ENCODE measurements at regions not wholly inside any gene's neighbourhood (a gene's known extent, or its start where the extent isn't known, plus 50 kb on each side); places are given as distances from the start of the nearest gene placed in this dataset.

DNA sequence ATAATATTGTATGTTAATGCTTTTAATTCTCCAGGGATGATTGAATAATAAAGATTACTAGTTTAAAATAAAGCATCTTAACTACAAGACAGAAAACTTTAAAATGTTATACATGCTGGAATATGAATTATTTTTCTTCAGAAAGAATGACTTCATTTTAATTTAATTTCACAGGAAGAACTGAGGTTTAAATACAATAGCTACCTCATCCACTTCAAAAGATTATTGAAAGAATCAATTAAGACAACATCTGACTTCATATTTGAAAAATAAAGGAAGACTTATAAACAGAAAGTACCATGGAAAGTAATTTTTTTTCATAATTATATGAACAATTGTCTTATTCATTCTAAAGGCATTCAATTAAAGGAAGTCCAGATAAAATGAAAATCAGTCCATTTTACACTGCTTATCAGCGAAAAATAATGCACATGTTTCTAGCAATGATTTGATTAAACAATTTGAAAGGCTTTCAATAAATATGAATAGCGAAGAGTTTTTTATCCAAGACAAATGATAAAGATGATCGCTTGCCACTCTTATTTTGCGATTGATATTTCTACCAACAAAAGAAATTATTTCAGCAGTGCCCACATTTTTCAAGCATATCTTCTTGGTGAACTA lies 368.5 kb upstream of the OPRM1 start:
- no peaks in the 10 kb centered on the region for H3K27me3 ChIP-seq (ENCODE audit: control insufficient read depth, insufficient read depth, low read length)
- no peaks in the 10 kb centered on the region for H3K36me3 ChIP-seq (ENCODE audit: control insufficient read depth, insufficient read depth, low read length)
- H3K4me3 ChIP-seq (ENCODE audit: low read length): no peak overlapping the region
- H3K27ac ChIP-seq (ENCODE audit: low read depth, low read length): no peak overlapping the region
- H3K9ac ChIP-seq (ENCODE audit: low read length): no peak overlapping the region
- H3K4me1 ChIP-seq (ENCODE audit: control insufficient read depth, insufficient read depth, low read length): no peaks in the 10 kb centered on the region

- Histone ChIP-seq H3K9ac (ENCODE audit: low read length) (no peak overlapping the region), H3K27me3 (ENCODE audit: control insufficient read depth, insufficient read depth, low read length) (no peaks in the 10 kb centered on the region), H3K4me3 (ENCODE audit: low read length) (no peak overlapping the region), H3K27ac (ENCODE audit: low read depth, low read length) (no peak overlapping the region), H3K36me3 (ENCODE audit: control insufficient read depth, insufficient read depth, low read length) (no peaks in the 10 kb centered on the region), H3K4me1 (ENCODE audit: control insufficient read depth, insufficient read depth, low read length) (no peaks in the 10 kb centered on the region)
Measured at GRCh38 chr6:153668758-153669157, 370.3 kb upstream of the OPRM1 start.

DNA sequence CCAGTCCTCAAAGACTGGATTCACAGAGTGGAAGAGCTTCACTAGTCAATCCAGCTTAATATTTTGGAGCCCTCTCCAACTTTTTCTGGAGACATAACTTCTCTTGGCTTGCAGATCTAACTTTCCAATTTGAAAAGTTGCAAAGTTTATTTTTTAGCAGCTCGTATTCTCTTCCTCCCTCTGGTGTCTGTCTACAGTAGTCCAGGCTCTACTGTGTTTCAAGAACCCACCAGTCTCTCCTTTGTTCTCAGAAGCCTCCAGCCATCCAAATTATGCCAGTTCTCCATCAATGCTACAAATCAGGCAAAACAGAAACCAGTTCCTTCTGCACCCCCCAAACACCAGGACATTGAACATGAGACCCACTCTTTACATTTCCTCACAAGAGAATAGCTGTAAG lies 376.1 kb upstream of the OPRM1 start:
- H3K27me3 ChIP-seq (ENCODE audit: control insufficient read depth, insufficient read depth, low read length): no peaks in the 10 kb centered on the region
- H3K9ac ChIP-seq (ENCODE audit: low read length): no peak overlapping the region
- H3K36me3 ChIP-seq (ENCODE audit: control insufficient read depth, insufficient read depth, low read length): no peaks in the 10 kb centered on the region
- H3K4me3 ChIP-seq (ENCODE audit: low read length): no peak overlapping the region
- H3K27ac ChIP-seq (ENCODE audit: low read depth, low read length): no peak overlapping the region
- H3K4me1 ChIP-seq (ENCODE audit: control insufficient read depth, insufficient read depth, low read length): no peaks in the 10 kb centered on the region

DNA sequence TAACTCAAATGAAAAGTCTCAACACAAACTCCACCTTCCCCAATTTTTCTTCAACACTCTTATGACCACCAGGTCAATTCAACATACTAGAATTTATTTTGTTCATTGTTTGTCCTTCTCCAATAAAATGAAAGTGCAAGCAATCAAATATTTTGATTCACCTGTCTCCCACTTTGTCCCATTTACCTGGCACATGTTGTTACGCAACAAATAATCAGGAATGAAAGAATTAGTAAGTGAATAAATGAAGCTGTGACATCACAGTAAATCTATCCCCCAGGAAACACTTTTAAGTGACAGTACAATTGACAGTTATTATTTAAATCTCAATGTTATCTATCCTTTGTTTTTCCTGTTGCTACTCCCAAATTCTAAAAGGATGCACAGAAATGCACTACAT lies 393.7 kb upstream of the OPRM1 start:
- Histone ChIP-seq H3K36me3 (ENCODE audit: control insufficient read depth, insufficient read depth, low read length) (no peaks in the 10 kb centered on the region), H3K27ac (ENCODE audit: low read depth, low read length) (no peak overlapping the region), H3K4me3 (ENCODE audit: low read length) (no peak overlapping the region), H3K27me3 (ENCODE audit: control insufficient read depth, insufficient read depth, low read length) (no peaks in the 10 kb centered on the region), H3K4me1 (ENCODE audit: control insufficient read depth, insufficient read depth, low read length) (no peaks in the 10 kb centered on the region), H3K9ac (ENCODE audit: low read length) (no peak overlapping the region)

DNA sequence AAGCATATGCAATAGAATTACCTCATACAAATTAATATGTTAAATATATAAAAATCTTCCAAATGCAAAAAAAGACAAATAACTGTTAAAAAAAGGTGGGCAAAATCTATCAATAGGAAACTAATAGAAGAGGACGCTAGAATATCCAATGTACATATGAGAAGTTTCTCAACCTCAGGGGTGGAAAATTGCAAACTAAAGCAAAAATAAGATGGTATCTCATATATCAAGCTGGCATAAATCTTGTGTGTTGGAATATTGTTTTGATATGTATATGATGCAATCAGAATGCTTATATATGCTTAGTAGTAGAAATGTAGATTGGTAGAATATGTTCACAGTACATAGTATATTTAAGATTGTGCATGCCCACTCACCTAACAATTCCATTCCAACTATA lies 395.0 kb upstream of the OPRM1 start:
- H3K4me3 ChIP-seq (ENCODE audit: low read length): no peak overlapping the region
- H3K9ac ChIP-seq (ENCODE audit: low read length): no peak overlapping the region
- no peak overlapping the region for H3K27ac ChIP-seq (ENCODE audit: low read depth, low read length)
- no peaks in the 10 kb centered on the region for H3K36me3 ChIP-seq (ENCODE audit: control insufficient read depth, insufficient read depth, low read length)
- no peaks in the 10 kb centered on the region for H3K4me1 ChIP-seq (ENCODE audit: control insufficient read depth, insufficient read depth, low read length)
- no peaks in the 10 kb centered on the region for H3K27me3 ChIP-seq (ENCODE audit: control insufficient read depth, insufficient read depth, low read length)

DNA sequence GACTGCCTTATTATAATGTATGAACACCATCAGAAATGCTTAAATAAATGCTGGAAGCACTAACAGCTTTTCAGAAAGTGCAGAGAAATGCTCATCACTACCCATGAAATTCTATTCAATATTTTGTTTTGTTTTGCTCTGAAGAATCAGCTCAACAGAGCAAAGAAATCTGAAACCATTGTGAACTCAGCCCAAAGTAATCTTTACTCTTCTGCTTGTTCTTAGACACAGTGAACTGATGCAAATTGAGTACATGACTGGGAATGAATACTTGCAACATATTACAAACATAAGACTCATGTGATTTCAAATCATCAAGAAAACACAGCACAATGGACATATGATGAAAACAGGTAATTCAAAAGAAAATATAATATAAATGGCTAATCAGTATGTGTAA lies 404.6 kb upstream of the OPRM1 start:
- Histone ChIP-seq H3K27me3 (ENCODE audit: control insufficient read depth, insufficient read depth, low read length) (no peaks in the 10 kb centered on the region), H3K27ac (ENCODE audit: low read depth, low read length) (no peak overlapping the region), H3K9ac (ENCODE audit: low read length) (no peak overlapping the region), H3K36me3 (ENCODE audit: control insufficient read depth, insufficient read depth, low read length) (no peaks in the 10 kb centered on the region), H3K4me3 (ENCODE audit: low read length) (no peak overlapping the region), H3K4me1 (ENCODE audit: control insufficient read depth, insufficient read depth, low read length) (no peaks in the 10 kb centered on the region)

DNA sequence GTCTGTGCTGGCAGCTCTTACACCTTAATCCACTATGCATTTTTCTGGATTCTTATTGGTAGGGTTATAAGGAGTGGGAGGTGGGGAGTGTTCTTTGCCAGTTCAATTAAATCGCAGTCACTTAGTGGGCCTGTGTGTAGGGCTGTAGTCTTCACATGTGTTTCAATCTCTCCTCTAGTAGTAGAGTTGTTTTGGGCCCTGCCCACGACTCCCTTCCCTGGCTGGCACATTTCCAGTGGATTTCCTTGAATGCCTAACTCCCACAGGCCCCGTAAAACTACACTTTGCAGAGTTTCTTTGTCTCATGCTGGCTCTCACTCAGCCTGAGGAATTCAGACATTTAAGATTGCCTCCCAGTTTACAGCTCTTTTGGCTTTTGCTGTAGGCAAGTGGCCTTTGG lies 414.0 kb upstream of the OPRM1 start:
- H3K4me1 ChIP-seq (ENCODE audit: control insufficient read depth, insufficient read depth, low read length): no peaks in the 10 kb centered on the region
- no peak overlapping the region for H3K4me3 ChIP-seq (ENCODE audit: low read length)
- no peak overlapping the region for H3K27ac ChIP-seq (ENCODE audit: low read depth, low read length)
- H3K27me3 ChIP-seq (ENCODE audit: control insufficient read depth, insufficient read depth, low read length): no peaks in the 10 kb centered on the region
- no peak overlapping the region for H3K9ac ChIP-seq (ENCODE audit: low read length)
- H3K36me3 ChIP-seq (ENCODE audit: control insufficient read depth, insufficient read depth, low read length): no peaks in the 10 kb centered on the region

DNA sequence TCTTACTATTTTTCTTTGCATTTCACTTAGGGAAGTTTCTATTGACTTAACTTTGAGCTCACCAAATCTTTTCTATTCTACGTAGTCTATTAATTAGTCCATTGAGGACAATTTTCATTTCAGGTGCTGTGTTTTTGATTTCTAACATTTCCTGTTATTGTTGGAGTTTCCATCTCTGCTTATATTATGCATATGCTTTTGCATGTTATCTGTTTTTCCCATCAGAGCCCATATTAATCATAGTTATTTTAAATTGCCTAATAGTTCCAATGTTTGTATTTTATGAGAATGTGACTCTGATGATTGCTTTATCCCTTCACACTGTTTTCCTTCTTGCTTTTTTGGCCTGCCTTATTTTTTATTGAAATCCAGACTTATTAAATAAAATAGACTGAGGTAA lies 414.5 kb upstream of the OPRM1 start:
- Histone ChIP-seq H3K4me3 (ENCODE audit: low read length) (no peak overlapping the region), H3K36me3 (ENCODE audit: control insufficient read depth, insufficient read depth, low read length) (no peaks in the 10 kb centered on the region), H3K4me1 (ENCODE audit: control insufficient read depth, insufficient read depth, low read length) (no peaks in the 10 kb centered on the region), H3K27me3 (ENCODE audit: control insufficient read depth, insufficient read depth, low read length) (no peaks in the 10 kb centered on the region), H3K9ac (ENCODE audit: low read length) (no peak overlapping the region), H3K27ac (ENCODE audit: low read depth, low read length) (no peak overlapping the region)

DNA sequence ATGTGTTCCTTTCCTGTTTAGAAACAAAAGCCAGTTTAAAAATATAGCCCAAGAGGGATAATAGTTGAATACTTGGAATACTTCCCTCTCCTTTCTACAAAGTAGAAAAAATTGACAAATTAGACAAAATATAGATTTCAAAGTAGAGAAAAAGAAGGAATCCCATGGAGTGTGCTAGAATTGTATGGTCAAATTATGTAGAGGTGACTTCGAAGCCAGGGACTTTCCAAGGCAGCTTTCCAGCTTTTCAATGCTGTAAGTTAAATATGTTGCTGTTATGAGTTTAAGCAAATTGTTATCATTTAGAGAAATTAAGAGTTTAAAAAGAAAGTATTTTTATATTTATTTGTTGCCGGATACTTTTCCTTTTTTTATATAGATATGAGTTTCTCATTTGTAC lies 415.5 kb upstream of the OPRM1 start:
- no peak overlapping the region for H3K4me3 ChIP-seq (ENCODE audit: low read length)
- H3K36me3 ChIP-seq (ENCODE audit: control insufficient read depth, insufficient read depth, low read length): no peaks in the 10 kb centered on the region
- no peak overlapping the region for H3K9ac ChIP-seq (ENCODE audit: low read length)
- no peak overlapping the region for H3K27ac ChIP-seq (ENCODE audit: low read depth, low read length)
- no peaks in the 10 kb centered on the region for H3K4me1 ChIP-seq (ENCODE audit: control insufficient read depth, insufficient read depth, low read length)
- no peaks in the 10 kb centered on the region for H3K27me3 ChIP-seq (ENCODE audit: control insufficient read depth, insufficient read depth, low read length)

DNA sequence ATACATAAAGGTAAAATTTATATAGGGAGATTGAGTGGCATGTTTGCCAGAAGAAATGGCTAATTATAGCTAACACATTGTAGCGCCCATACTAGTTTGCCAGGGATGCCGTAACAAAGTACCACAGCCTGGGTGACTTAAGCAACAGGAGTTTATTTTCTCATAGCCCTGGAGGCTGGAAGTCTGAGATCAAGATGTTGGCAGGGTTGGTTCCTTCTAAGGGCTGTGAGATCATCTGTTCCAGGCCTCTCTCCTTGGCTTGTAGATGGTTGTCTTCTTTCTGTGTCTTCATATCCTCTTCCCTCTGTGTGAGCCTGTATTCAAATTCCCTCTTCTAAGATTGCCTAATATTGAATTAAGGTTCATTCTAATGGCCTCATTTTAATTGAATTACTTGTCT lies 417.5 kb upstream of the OPRM1 start:
- Histone ChIP-seq H3K27me3 (ENCODE audit: control insufficient read depth, insufficient read depth, low read length) (no peaks in the 10 kb centered on the region), H3K36me3 (ENCODE audit: control insufficient read depth, insufficient read depth, low read length) (no peaks in the 10 kb centered on the region), H3K9ac (ENCODE audit: low read length) (no peak overlapping the region), H3K4me1 (ENCODE audit: control insufficient read depth, insufficient read depth, low read length) (no peaks in the 10 kb centered on the region), H3K27ac (ENCODE audit: low read depth, low read length) (no peak overlapping the region), H3K4me3 (ENCODE audit: low read length) (no peak overlapping the region)

DNA sequence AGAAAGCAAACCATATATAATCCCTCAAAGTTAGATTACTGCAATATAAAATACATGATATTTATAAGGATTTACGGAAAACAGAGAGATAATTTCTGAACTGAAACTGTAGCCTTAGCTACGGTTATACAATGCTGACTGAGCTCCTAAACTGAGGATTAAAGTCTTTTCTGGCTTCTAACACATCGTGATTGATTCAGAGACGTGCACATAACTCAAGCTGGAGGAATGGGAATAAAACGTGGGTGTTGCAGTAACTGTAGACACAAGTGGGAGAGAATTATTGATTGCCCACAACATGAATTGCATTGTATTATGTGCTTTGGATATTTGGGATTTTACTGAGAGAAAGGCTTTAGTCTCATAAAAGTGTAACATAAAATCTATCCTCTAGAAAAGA lies 418.0 kb upstream of the OPRM1 start:
- Histone ChIP-seq H3K9ac (ENCODE audit: low read length) (no peak overlapping the region), H3K4me1 (ENCODE audit: control insufficient read depth, insufficient read depth, low read length) (no peaks in the 10 kb centered on the region), H3K4me3 (ENCODE audit: low read length) (no peak overlapping the region), H3K36me3 (ENCODE audit: control insufficient read depth, insufficient read depth, low read length) (no peaks in the 10 kb centered on the region), H3K27me3 (ENCODE audit: control insufficient read depth, insufficient read depth, low read length) (no peaks in the 10 kb centered on the region), H3K27ac (ENCODE audit: low read depth, low read length) (no peak overlapping the region)

DNA sequence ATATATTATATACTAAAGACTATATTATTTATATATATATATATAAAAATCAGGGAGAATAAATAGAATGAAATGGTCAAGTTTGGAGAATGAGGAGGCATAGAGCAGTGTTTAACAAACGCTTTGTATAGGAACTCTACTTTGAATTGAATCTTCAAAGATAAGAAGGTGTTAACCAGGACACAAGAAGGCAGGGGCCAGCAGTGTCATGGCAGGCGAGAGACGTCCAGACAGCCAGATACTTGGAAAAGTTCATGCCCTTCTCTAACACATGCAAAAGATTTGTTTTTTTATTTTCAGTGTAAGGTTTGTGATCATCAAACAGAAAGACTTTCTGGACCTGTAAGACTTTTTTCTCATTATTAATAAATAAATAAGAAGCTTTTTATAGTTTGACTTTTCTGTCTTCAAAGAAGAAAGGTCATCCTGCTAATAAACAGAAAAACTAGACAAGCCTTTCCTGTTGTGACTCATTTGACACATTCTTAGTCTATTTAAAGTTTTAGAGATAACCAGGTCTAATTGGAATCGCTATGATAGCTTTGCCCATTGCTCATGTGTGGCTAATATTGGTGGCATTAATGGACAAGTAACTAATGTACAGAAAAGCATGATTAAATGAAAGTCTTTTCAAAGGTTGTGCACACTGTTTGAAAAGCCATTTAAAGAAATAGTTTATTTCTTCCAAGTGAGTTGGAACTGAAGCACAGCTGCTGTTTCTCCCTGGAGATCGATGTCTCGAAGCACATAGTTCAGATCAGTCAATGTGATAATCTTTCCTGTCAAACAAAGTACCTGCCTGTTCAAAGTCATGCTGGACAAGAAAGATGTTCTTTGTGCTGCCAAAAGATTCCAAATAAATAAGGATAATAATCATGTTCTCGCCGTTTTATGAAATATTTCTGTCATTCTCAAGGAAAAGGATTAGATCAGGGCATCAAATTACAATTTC lies 420.4 kb upstream of the OPRM1 start:
- Histone ChIP-seq H3K9ac (ENCODE audit: low read length) (no peak overlapping the region), H3K4me1 (ENCODE audit: control insufficient read depth, insufficient read depth, low read length) (no peaks in the 10 kb centered on the region), H3K27me3 (ENCODE audit: control insufficient read depth, insufficient read depth, low read length) (no peaks in the 10 kb centered on the region), H3K36me3 (ENCODE audit: control insufficient read depth, insufficient read depth, low read length) (no peaks in the 10 kb centered on the region), H3K4me3 (ENCODE audit: low read length) (no peak overlapping the region), H3K27ac (ENCODE audit: low read depth, low read length) (no peak overlapping the region)

DNA sequence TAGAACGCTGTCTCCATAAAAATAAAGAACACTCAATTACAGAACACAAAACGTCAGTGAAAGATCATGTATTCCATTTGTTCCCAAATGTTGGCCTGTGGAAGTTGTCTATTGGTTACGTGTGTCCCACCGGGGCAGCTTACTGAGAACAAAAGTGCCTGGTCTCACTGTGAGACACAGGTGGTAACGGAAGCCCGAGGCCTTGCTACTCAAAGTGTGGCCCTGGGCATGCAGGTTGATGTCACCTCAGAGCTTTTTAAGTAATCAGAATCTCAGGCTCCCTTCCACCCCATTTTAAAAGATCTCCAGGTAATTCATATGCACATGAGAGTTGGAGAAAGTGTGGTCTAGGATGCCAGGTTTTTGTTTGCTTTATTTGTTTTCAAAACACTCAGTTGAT lies 422.5 kb upstream of the OPRM1 start:
- no peaks in the 10 kb centered on the region for H3K36me3 ChIP-seq (ENCODE audit: control insufficient read depth, insufficient read depth, low read length)
- H3K27ac ChIP-seq (ENCODE audit: low read depth, low read length): no peak overlapping the region
- no peak overlapping the region for H3K9ac ChIP-seq (ENCODE audit: low read length)
- no peaks in the 10 kb centered on the region for H3K4me1 ChIP-seq (ENCODE audit: control insufficient read depth, insufficient read depth, low read length)
- no peak overlapping the region for H3K4me3 ChIP-seq (ENCODE audit: low read length)
- no peaks in the 10 kb centered on the region for H3K27me3 ChIP-seq (ENCODE audit: control insufficient read depth, insufficient read depth, low read length)
